ENCODE measurements at regions not wholly inside any gene's neighbourhood (a gene's known extent, or its start where the extent isn't known, plus 50 kb on each side); places are given as distances from the start of the nearest gene placed in this dataset.

DNA sequence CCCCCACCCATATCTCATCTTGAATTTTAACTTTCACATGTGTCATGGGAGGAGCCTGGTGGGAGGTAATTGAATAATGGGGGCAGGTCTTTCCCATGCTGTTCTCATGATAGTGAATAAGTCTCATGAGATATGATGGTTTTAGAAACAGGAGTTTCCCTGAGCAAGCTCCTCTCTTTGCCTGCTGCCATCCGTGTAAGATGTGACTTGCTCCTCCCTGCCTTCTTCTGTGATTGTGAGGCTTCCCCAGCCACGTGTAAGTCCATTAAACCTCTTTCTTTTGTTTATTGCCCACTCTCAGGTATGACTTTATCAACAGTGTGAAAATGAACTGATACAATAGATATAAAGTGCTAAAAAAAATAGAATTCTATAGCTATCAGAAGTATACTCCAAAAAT, 168.8 kb downstream of the CXCL12 start:
- Histone ChIP-seq H2AFZ (ENCODE audit: low read length) (no peak overlapping the region), H3K36me3 (ENCODE audit: insufficient read depth, low read length) (no peaks in the 10 kb centered on the region), H4K20me1 (ENCODE audit: insufficient read depth, low read length, poor library complexity, severe bottlenecking) (no peaks in the 10 kb centered on the region), H3K4me1 (ENCODE audit: insufficient read depth, low read length, poor library complexity, severe bottlenecking) (no peaks in the 10 kb centered on the region), H3K4me2 (ENCODE audit: low read depth, low read length, poor library complexity, severe bottlenecking) (no peak overlapping the region), H3K9me3 (ENCODE audit: insufficient read depth, low read depth, low read length) (0 out of 2 replicates have a peak, but pooled peaks cover 14% of the 10 kb centered on the region), H3K27me3 (ENCODE audit: insufficient read depth, low read length, poor library complexity, severe bottlenecking) (no peaks in the 10 kb centered on the region), H3K4me3 (ENCODE audit: low read length, poor library complexity, severe bottlenecking) (no peak overlapping the region), H3K9me2 (replicated peaks; ENCODE audit: low read depth, low read length) (0 out of 2 replicates have a peak, but pooled peaks cover 4% of the 10 kb centered on the region), H3F3A (ENCODE audit: low read depth) (no peaks in the 10 kb centered on the region), H3K9ac (ENCODE audit: low read depth, low read length, poor library complexity, severe bottlenecking) (no peak overlapping the region), H3K79me2 (ENCODE audit: insufficient read depth, low read length) (no peaks in the 10 kb centered on the region)
- TF ChIP-seq EZH2phosphoT487 (IDR thresholded peaks at IDR 0.05; ENCODE audit: borderline replicate concordance) = no peak

DNA sequence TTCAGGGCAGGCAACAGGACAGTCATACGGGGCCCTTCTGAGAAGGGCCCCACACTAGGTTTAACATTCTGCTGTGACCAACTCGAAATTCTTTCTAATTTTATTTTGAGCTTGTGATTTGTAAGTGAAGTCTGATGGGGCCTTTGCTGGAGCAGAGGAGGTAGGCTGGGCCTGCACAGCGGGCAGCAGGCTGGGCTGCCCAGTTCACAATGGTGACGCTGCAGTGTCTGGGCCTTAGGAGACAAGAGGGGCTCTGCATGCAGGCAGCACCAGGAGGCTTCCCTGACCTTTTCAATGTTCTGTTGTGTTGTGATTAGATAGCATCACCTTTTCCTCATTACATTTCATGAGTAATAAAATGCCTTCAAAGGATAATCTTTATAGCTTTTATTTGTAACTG, 175.1 kb downstream of the CXCL12 start:
- TF ChIP-seq, protein P1, sequence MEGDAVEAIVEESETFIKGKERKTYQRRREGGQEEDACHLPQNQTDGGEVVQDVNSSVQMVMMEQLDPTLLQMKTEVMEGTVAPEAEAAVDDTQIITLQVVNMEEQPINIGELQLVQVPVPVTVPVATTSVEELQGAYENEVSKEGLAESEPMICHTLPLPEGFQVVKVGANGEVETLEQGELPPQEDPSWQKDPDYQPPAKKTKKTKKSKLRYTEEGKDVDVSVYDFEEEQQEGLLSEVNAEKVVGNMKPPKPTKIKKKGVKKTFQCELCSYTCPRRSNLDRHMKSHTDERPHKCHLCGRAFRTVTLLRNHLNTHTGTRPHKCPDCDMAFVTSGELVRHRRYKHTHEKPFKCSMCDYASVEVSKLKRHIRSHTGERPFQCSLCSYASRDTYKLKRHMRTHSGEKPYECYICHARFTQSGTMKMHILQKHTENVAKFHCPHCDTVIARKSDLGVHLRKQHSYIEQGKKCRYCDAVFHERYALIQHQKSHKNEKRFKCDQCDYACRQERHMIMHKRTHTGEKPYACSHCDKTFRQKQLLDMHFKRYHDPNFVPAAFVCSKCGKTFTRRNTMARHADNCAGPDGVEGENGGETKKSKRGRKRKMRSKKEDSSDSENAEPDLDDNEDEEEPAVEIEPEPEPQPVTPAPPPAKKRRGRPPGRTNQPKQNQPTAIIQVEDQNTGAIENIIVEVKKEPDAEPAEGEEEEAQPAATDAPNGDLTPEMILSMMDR (conservative IDR thresholded peaks at IDR 0.05; ENCODE audit: low read length) = no peak
- TF ChIP-seq EZH2phosphoT487 (IDR thresholded peaks at IDR 0.05; ENCODE audit: borderline replicate concordance) = no peak
- H3K36me3 ChIP-seq (ENCODE audit: insufficient read depth, low read length) = no peaks in the 10 kb centered on the region
- H3K4me1 ChIP-seq (ENCODE audit: insufficient read depth, low read length, poor library complexity, severe bottlenecking) = no peaks in the 10 kb centered on the region
- H3K27me3 ChIP-seq (ENCODE audit: insufficient read depth, low read length, poor library complexity, severe bottlenecking) = no peaks in the 10 kb centered on the region
- H3K79me2 ChIP-seq (ENCODE audit: insufficient read depth, low read length) = no peaks in the 10 kb centered on the region
- no peak overlapping the region for H2AFZ ChIP-seq (ENCODE audit: low read length)
- 0 out of 2 replicates have a peak, but pooled peaks cover 4% of the 10 kb centered on the region for H3K9me2 ChIP-seq (replicated peaks; ENCODE audit: low read depth, low read length)
- H3K9me3 ChIP-seq (ENCODE audit: insufficient read depth, low read depth, low read length) = no peaks in the 10 kb centered on the region
- H3K9ac ChIP-seq (ENCODE audit: low read depth, low read length, poor library complexity, severe bottlenecking) = no peak overlapping the region
- H3K4me2 ChIP-seq (ENCODE audit: low read depth, low read length, poor library complexity, severe bottlenecking) = no peak overlapping the region
- no peaks in the 10 kb centered on the region for H4K20me1 ChIP-seq (ENCODE audit: insufficient read depth, low read length, poor library complexity, severe bottlenecking)
- no peak overlapping the region for H3K4me3 ChIP-seq (ENCODE audit: low read length, poor library complexity, severe bottlenecking)
- H3F3A ChIP-seq (ENCODE audit: low read depth) = no peaks in the 10 kb centered on the region

DNA sequence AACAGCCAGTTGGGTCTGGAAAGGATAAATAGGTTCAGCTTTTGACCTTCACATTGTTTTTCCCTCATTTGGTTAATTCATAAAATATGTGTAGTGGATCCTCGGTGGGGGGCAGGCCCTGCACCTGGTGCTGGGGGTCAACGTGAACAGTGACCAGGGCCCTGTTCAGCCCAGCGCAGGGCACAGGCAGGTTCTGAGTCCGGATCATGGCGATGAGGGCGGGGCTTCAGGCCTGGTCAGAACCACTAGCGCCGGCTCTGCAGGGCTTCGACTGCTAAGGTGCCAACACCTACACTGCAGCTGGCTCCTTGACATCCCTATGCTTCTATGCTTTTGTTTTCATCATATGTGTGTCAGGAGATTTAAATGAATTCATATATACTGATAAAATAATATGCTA, 177.7 kb downstream of the CXCL12 start:
- no peaks in the 10 kb centered on the region for H3K4me1 ChIP-seq (ENCODE audit: insufficient read depth, low read length, poor library complexity, severe bottlenecking)
- no peaks in the 10 kb centered on the region for H3F3A ChIP-seq (ENCODE audit: low read depth)

More for the DNA sequence above, 177.7 kb downstream of the CXCL12 start:
- no peak overlapping the region for H3K4me3 ChIP-seq (ENCODE audit: low read length, poor library complexity, severe bottlenecking)
- no peak overlapping the region for H3K4me2 ChIP-seq (ENCODE audit: low read depth, low read length, poor library complexity, severe bottlenecking)
- no peaks in the 10 kb centered on the region for H3K79me2 ChIP-seq (ENCODE audit: insufficient read depth, low read length)
- no peaks in the 10 kb centered on the region for H4K20me1 ChIP-seq (ENCODE audit: insufficient read depth, low read length, poor library complexity, severe bottlenecking)
- H3K9me2 ChIP-seq (replicated peaks; ENCODE audit: low read depth, low read length) = no peaks in the 10 kb centered on the region
- no peaks in the 10 kb centered on the region for H3K9me3 ChIP-seq (ENCODE audit: insufficient read depth, low read depth, low read length)
- TF ChIP-seq, protein P1 (conservative IDR thresholded peaks at IDR 0.05; ENCODE audit: low read length) = no peak
- no peak for TF ChIP-seq EZH2phosphoT487 (IDR thresholded peaks at IDR 0.05; ENCODE audit: borderline replicate concordance)
- no peaks in the 10 kb centered on the region for H3K36me3 ChIP-seq (ENCODE audit: insufficient read depth, low read length)
- H2AFZ ChIP-seq (ENCODE audit: low read length) = no peak overlapping the region
- no peaks in the 10 kb centered on the region for H3K27me3 ChIP-seq (ENCODE audit: insufficient read depth, low read length, poor library complexity, severe bottlenecking)
- no peak overlapping the region for H3K9ac ChIP-seq (ENCODE audit: low read depth, low read length, poor library complexity, severe bottlenecking)
